Medulla oblongata (tissue), 1 donor: ENCODE measurements at regions not wholly inside any gene's neighbourhood (a gene's known extent, or its start where the extent isn't known, plus 50 kb on each side); places are given as distances from the start of the nearest gene placed in this dataset.
"Not testable (repeated sequence)": the region's sequence is repeated elsewhere in the genome, so short reads cannot be mapped to it uniquely, and the experiment has no call there.

Experiments used
- DNase-seq: peaks from one replicate; pipeline ENCODE4 v3.0.0-alpha.2; 2015; ENCODE audit errors: extremely low spot score

DNA sequence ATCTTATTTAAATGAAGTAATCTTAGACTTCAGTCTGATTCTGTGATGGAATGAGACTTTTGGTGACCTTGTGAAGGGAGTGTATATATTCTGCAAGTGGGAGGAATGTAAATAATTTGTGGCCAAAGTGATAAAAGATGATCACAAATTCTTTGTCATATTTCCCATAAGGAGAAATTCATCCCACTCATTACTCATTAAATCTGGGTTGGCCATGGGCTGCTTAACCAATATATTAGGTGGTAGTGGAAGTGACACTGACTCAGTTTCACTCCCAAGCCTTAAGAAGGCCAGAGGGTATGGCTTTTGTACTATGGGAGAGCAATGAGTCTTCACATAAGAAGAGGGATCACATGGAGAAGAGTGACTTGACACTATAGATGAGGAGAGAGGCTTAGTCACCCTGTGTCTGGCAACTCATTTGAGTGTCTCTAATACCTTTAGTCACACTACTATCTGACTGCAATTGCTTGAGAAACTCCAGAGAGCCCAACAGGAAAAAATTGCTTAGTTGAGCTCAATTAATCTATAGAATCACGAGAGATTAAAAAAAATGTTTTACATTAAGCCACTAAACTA lies 408.2 kb upstream of the PITX2 start:
- no peak for DNase-seq

DNA sequence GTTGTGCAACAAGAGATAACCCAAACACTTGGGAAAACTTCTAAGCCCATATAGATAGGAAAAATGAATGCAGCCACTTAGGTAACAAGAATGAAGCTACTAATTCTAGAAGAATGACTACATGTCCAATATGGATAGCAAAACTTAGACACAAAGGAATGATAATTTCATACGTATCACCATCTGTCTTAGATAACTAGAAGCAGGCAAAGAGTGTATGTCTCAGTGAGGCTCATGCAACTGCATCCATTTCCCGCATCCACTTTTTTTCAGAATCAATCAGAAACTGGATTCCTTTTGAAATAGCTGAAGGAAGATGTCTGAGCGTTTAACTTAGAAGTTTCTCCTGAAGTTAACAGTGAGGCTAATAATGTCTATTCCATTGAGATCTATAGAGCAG lies 408.7 kb upstream of the PITX2 start:
- no peak for DNase-seq

DNA sequence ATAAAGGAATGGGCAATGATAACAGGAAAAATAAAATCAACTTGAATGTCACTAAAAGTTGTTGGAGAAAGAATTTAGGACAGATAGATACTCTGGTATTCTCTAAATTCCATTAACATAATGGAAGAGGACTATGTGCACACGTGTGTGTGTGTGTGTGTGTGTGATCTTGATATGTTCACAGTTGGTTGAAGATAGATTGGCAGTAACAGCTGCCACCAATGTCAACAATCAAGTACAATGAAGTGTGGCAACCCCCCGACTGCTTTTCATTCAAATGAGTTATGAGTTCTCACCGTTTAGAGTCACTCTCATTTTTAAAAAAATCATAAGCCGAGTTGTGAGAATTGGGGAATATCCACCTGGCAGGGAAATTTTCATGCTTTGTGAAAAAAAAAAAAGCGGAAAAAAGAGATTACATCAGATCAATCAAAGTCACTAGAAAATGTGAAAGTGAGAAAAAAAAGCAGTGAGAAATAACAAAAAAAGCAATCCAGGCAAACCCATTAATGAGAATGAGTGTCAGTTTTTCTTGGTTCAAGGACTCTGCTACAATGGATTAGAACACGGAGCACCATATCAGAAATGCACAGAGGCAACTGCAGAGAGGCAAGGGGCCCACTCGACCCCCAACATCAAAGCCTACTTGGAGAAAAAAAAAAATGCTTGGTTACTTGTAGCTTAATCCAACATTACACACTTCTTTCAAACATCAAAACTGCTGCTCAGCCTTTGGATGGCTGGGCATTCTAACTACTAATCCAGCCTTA lies 414.9 kb upstream of the PITX2 start:
- DNase-seq = no peak

- no peak for DNase-seq
These were observed 418.0 kb upstream of the PITX2 start for GRCh38 chr4:111040904-111041303.

- no peak for DNase-seq
These were observed 420.4 kb upstream of the PITX2 start for GRCh38 chr4:111043286-111043685.

- DNase-seq = no peak
These were observed 423.1 kb upstream of the PITX2 start for GRCh38 chr4:111045992-111046391.

GRCh38 chr4:111046811-111047210 lies 423.9 kb upstream of the PITX2 start:
- DNase-seq = no peak

DNA sequence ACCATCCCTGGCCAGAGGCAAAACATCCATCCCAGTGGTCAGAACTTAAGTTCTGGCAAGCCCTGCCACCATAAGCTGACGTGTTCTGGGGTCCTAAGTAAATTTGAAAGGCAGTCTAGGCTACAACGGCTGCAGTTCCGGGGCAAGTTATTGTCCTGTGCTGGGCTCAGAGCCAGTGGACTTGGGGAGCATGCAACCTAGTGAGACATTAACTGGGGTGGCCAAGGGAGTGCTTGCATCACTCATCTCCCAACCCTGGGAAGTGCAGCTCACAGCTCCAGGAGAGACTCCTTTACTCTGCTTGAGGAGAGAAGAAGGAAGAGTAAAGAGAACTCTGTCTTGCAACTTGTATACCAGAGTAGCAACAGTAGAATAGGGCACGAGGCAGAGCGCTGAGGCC lies 425.4 kb upstream of the PITX2 start:
- no peak for DNase-seq

DNA sequence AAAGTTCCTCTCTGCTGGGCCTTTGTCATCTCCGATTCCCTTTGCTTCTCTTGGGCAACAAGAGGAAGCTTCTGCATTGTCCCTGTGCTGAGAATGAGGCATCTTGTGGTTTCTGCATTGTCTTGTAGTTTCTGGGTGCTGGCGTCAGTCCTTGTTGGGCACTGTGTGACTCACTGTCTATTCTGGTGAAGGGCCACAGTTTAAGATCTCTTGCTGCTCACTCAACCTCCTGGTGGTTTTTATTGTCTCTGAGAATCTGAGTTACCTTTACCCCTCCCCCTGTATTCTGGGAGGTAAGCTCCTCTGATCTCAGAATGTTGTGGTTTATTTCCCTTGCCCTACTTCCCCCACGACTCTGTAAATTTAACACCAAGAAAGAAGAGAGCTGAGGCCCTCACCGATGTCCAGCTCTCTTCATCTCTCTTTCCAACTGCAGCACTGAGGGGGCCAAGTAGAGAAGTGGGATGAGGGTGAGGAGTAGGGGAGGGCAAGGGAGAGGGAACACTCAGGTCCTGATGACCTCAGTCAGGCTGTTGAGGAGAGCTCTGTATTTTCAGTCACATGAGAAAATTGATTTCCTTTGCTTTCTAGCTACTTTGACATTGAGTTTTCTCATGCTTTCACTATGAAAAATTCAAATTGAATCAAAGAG lies 441.6 kb upstream of the PITX2 start:
- no peak for DNase-seq

DNA sequence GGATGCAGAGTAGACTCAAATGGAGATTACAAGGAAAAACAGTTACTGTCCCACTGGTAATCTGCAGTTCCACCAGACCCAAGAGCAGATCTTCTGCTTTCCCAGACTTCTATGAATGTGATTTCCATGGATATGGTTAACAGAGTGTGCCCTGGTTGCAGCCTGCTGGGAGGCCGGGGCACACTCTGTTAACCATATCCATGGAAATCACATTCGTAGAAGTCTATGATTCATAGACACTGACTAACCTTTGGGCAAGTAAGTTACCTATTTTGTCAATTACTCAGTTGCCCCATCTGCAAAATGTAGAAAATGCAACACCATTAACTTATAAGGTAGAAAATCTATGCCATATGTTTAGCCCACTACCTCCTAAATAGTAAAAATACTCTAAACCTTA lies 443.1 kb upstream of the PITX2 start:
- DNase-seq = no peak

GRCh38 chr4:111066447-111066846 lies 443.6 kb upstream of the PITX2 start:
- DNase-seq = no peak

DNA sequence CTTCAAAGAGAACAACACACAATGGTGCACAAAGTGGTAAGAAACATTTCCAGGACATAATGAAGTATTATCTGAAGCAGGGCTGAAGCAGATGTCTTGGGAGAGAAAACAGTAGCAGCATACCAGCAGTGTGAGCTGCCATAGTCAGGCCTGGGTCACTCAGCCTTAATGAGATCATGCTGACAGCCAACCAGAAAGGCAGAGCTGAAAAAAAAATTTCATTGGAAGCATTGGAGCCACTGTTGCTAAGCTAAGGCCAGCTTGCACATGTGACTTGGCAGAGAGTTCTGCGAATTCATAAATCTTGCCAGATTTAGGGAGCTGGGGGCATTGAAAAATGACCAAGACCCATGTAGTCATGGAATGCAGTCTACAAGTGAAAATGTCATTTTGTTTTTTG lies 444.0 kb upstream of the PITX2 start:
- DNase-seq = no peak

GRCh38 chr4:111068883-111069282 lies 446.0 kb upstream of the PITX2 start:
- no peak for DNase-seq

GRCh38 chr4:111070390-111070789 lies 447.5 kb upstream of the PITX2 start:
- no peak for DNase-seq

GRCh38 chr4:111074523-111075114 lies 451.7 kb upstream of the PITX2 start:
- no peak for DNase-seq

GRCh38 chr4:111076299-111076698 lies 453.4 kb upstream of the PITX2 start:
- not testable (repeated sequence) for DNase-seq

GRCh38 chr4:111108153-111108552 lies 485.3 kb upstream of the PITX2 start:
- no peak for DNase-seq

GRCh38 chr4:111113591-111113990 lies 490.7 kb upstream of the PITX2 start:
- DNase-seq = no peak

- no peak for DNase-seq
These were observed 493.0 kb upstream of the PITX2 start for GRCh38 chr4:111115881-111116280.

- DNase-seq = no peak
These were observed 497.3 kb upstream of the PITX2 start for GRCh38 chr4:111120191-111120590.

DNA sequence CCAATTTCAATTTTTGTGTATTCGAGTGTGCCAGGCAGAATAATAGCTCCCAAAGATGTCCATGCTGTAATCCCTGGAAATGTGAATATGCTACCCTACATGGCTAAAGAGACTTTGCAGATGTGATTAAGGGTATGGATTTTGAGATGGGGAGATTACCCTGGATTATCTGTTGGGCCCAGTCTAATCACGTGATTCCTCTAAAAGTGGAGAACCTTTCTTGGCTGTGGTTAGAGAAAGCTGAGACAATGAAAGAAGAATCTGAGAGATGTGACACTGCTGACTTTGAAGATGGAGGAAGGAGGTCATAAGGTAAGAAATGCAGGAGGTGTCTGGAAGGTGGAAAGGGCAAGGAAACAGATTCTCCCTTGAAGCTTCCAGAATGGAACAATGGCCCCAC lies 503.5 kb upstream of the PITX2 start:
- DNase-seq = no peak

- DNase-seq = no peak
These were observed 505.0 kb upstream of the PITX2 start for GRCh38 chr4:111127841-111128240.

GRCh38 chr4:111128327-111128726 lies 505.4 kb upstream of the PITX2 start:
- no peak for DNase-seq
